ENCODE measurements at regions not wholly inside any gene's neighbourhood (a gene's known extent, or its start where the extent isn't known, plus 50 kb on each side); places are given as distances from the start of the nearest gene placed in this dataset.

GRCh38 chr7:46616636-46617035, 695.6 kb upstream of the IGFBP3 start:
- no peak for TF ChIP-seq CTCF (IDR thresholded peaks at IDR 0.05)
- Histone ChIP-seq H3K4me3 (no peak overlapping the region), H3K9me3 (no peaks in the 10 kb centered on the region), H3K36me3 (no peaks in the 10 kb centered on the region), H3K27me3 (no peaks in the 10 kb centered on the region), H3K27ac (no peak overlapping the region), H3K4me1 (peaks cover 0 to 17% (median 0%) of the 10 kb centered on the region in 9 donors)
- ATAC-seq (no peak), DNase-seq (no peak)
- 96 to 97% methylated on average over 1 of the region's 1 CpG for whole genome bisulfite sequencing, 2 donors
- intact Hi-C loops (cut with DNase I) = loop anchor here in 1 of 10 donors (10.0 kb wide), 1 partner anchor 468 kb away; no protein-coding TSS in a partner anchor

GRCh38 chr7:46613551-46613950, 692.5 kb upstream of the IGFBP3 start:
- Histone ChIP-seq H3K36me3 (no peaks in the 10 kb centered on the region), H3K4me3 (no peak overlapping the region), H3K4me1 (peaks cover 3 to 30% (median 10%) of the 10 kb centered on the region in 9 donors), H3K9me3 (no peaks in the 10 kb centered on the region), H3K27ac (no peak overlapping the region), H3K27me3 (no peaks in the 10 kb centered on the region)
- WGBS, 2 donors = 34 to 36% methylated on average over 1 of the region's 1 CpG
- TF ChIP-seq CTCF (IDR thresholded peaks at IDR 0.05) = no peak
- peak in 1 of 8 donors; percentile 43 for ATAC-seq
- intact Hi-C loops (cut with DNase I) = loop anchor here in 2 of 10 donors (5.0 to 10.0 kb wide), 2 partner anchors 471 to 691 kb away; partner anchors contain the start of gene IGFBP3 (in 1 of the 2)
- DNase-seq = no peak

- intact Hi-C loops (cut with DNase I) = loop anchor here in 2 of 10 donors (5.0 to 10.0 kb wide), 2 partner anchors 472 to 691 kb away; partner anchors contain the start of gene IGFBP3 (in 1 of the 2)
Observed at GRCh38 chr7:46613116-46613515, 692.0 kb upstream of the IGFBP3 start.

GRCh38 chr7:46611508-46611907, 690.4 kb upstream of the IGFBP3 start:
- no peak for DNase-seq
- Histone ChIP-seq H3K9me3 (no peaks in the 10 kb centered on the region), H3K4me1 (peaks cover 3 to 30% (median 10%) of the 10 kb centered on the region in 9 donors), H3K36me3 (no peaks in the 10 kb centered on the region), H3K27me3 (no peaks in the 10 kb centered on the region), H3K4me3 (no peak overlapping the region), H3K27ac (no peak overlapping the region)
- 65 to 70% methylated on average over 2 of the region's 2 CpGs for WGBS, 2 donors
- TF ChIP-seq CTCF (IDR thresholded peaks at IDR 0.05) = no peak
- no peak for ATAC-seq
- intact Hi-C loops (cut with DNase I) = loop anchor here in 2 of 10 donors (5.0 to 10.0 kb wide), 2 partner anchors 473 to 689 kb away; partner anchors contain the start of gene IGFBP3 (in 1 of the 2)

More at GRCh38 chr7:46613116-46613515, 692.0 kb upstream of the IGFBP3 start:
- DNase-seq (peak in 1 of 2 donors; percentile 15), ATAC-seq (peak in 2 of 8 donors; percentile 25 to 77)
- no peak for TF ChIP-seq CTCF (IDR thresholded peaks at IDR 0.05)
- Histone ChIP-seq H3K4me3 (no peak overlapping the region), H3K9me3 (no peaks in the 10 kb centered on the region), H3K27me3 (no peaks in the 10 kb centered on the region), H3K27ac (no peak overlapping the region), H3K4me1 (peaks cover 3 to 30% (median 10%) of the 10 kb centered on the region in 9 donors), H3K36me3 (no peaks in the 10 kb centered on the region)
- WGBS, 2 donors = 46 to 55% methylated on average over 5 of the region's 5 CpGs
